Neural cell (in vitro differentiated cells): ENCODE measurements at regions not wholly inside any gene's neighbourhood (a gene's known extent, or its start where the extent isn't known, plus 50 kb on each side); places are given as distances from the start of the nearest gene placed in this dataset.

Experiments
- H2AFZ ChIP-seq: fragments of 200-600, 300-800 bp; sonication (generic), shearing (Covaris generic); 2 replicates; pipeline ENCODE4 v1.6.0; 2014; ENCODE audit warnings: low read depth, mild to moderate bottlenecking, antibody characterized with exemption, low read length, moderate library complexity
- H3F3A ChIP-seq: fragments of 200-600 bp; shearing (Covaris generic); 2 replicates; pipeline ENCODE4 v1.6.1; 2016; ENCODE audit warnings: mild to moderate bottlenecking, moderate library complexity, mixed read lengths, antibody characterized with exemption, low read length; ENCODE audit not compliant: insufficient read depth, poor library complexity, severe bottlenecking
- H3K27ac ChIP-seq: fragments of 200-600, 300-800 bp; sonication (generic), shearing (Covaris generic); 2 replicates; pipeline ENCODE4 v1.5.1; 2014; ENCODE audit warnings: mild to moderate bottlenecking, low read length, moderate library complexity
- H3K27me3 ChIP-seq: fragments of 300-800, 200-600 bp; sonication (generic), shearing (Covaris generic); 2 replicates; pipeline ENCODE4 v1.6.0; 2014; ENCODE audit warnings: mild to moderate bottlenecking, low read depth, low read length, moderate library complexity; ENCODE audit not compliant: insufficient read depth
- H3K36me3 ChIP-seq: fragments of 300-800, 200-600 bp; sonication (generic), shearing (Covaris generic); 2 replicates; pipeline ENCODE4 v1.5.1; 2014; ENCODE audit warnings: mild to moderate bottlenecking, antibody characterized with exemption, low read length, moderate library complexity; ENCODE audit not compliant: insufficient read depth
- H3K4me2 ChIP-seq: fragments of 300-800, 200-600 bp; sonication (generic), shearing (Covaris generic); 2 replicates; pipeline ENCODE4 v1.6.0; 2014; ENCODE audit warnings: mild to moderate bottlenecking, low read length
- H3K4me3 ChIP-seq: fragments of 300-800, 200-600 bp; sonication (generic), shearing (Covaris generic); 2 replicates; pipeline ENCODE4 v1.5.1; 2014; ENCODE audit warnings: mild to moderate bottlenecking, low read length, moderate library complexity
- H3K79me2 ChIP-seq: fragments of 200-600 bp; shearing (Covaris generic); replicated peaks from 2 replicates; pipeline ENCODE4 v1.6.0; 2014; ENCODE audit warnings: mild to moderate bottlenecking, low read length, moderate library complexity; ENCODE audit not compliant: insufficient read depth
- H3K9ac ChIP-seq: fragments of 300-800, 200-600 bp; sonication (generic), shearing (Covaris generic); 2 replicates; pipeline ENCODE4 v1.6.1; 2016; ENCODE audit warnings: mild to moderate bottlenecking, low read length, mixed read lengths
- H3K9me2 ChIP-seq: fragments of 200-600 bp; shearing (Covaris generic); 2 replicates; pipeline ENCODE4 v1.6.1; 2016; ENCODE audit warnings: mild to moderate bottlenecking, low read length, mixed read lengths; ENCODE audit not compliant: insufficient read depth
- H3K9me3 ChIP-seq: fragments of 200-600, 300-800 bp; sonication (generic), shearing (Covaris generic); 2 replicates; pipeline ENCODE4 v1.6.1; 2016; ENCODE audit warnings: mild to moderate bottlenecking, mixed run types, low read length, moderate library complexity, mixed read lengths
- H4K20me1 ChIP-seq: fragments of 200-600 bp; shearing (Covaris generic); 2 replicates; pipeline ENCODE4 v1.6.1; 2016; ENCODE audit warnings: mild to moderate bottlenecking, mixed run types; ENCODE audit not compliant: insufficient read depth
- CTCF ChIP-seq: fragments of 450-650 bp; IDR thresholded peaks from 2 replicates; pipeline ENCODE4 v1.5.1; 2014; ENCODE audit warnings: antibody characterized with exemption, mild to moderate bottlenecking, moderate library complexity; ENCODE audit not compliant: poor library complexity, severe bottlenecking
- EP300 ChIP-seq: fragments of 450-650 bp; conservative IDR thresholded peaks from 2 replicates; pipeline ENCODE4 v1.6.1; 2014; ENCODE audit warnings: antibody characterized with exemption, mild to moderate bottlenecking, moderate library complexity; ENCODE audit not compliant: poor library complexity, severe bottlenecking
- EZH2 ChIP-seq: fragments of 200-600, 300-800 bp; shearing (Covaris generic), sonication (generic); IDR thresholded peaks from 2 replicates; pipeline ENCODE4 v1.6.1; 2014; ENCODE audit warnings: antibody characterized with exemption, low read length, borderline replicate concordance, mild to moderate bottlenecking; ENCODE audit not compliant: insufficient read depth, poor library complexity, severe bottlenecking
- MXI1 ChIP-seq: fragments of 450-650 bp; conservative IDR thresholded peaks from 2 replicates; pipeline ENCODE4 v1.6.1; 2014; ENCODE audit warnings: antibody characterized with exemption, mild to moderate bottlenecking; ENCODE audit not compliant: poor library complexity, severe bottlenecking
- POLR2AphosphoS5 ChIP-seq: IDR thresholded peaks from 2 replicates; pipeline ENCODE4 v1.6.1; 2012
- RAD21 ChIP-seq: fragments of 450-650 bp; conservative IDR thresholded peaks from 2 replicates; pipeline ENCODE4 v1.6.1; 2014; ENCODE audit warnings: antibody characterized with exemption, mild to moderate bottlenecking, moderate library complexity
- REST ChIP-seq: IDR thresholded peaks from 2 replicates; pipeline ENCODE4 v1.6.1; 2012; ENCODE audit warnings: borderline replicate concordance
- SMC3 ChIP-seq: fragments of 450-650 bp; conservative IDR thresholded peaks from 2 replicates; pipeline ENCODE4 v1.6.1; 2014; ENCODE audit warnings: antibody characterized with exemption, mild to moderate bottlenecking, moderate library complexity; ENCODE audit not compliant: poor library complexity
- TAF1 ChIP-seq: IDR thresholded peaks from 2 replicates; pipeline ENCODE4 v1.6.1; 2012; ENCODE audit warnings: low read depth

- TF ChIP-seq EZH2 (no peak), MXI1 (no peak), SMC3 (no peak), RAD21 (no peak), EP300 (no peak), CTCF (no peak), REST (no peak), POLR2AphosphoS5 (no peak), TAF1 (no peak)
- no peak overlapping the region for H3K27ac ChIP-seq
These were observed 896.7 kb upstream of the ZEB2 start for GRCh38 chr2:145416640-145417039.

GRCh38 chr2:145415151-145415550 lies 895.2 kb upstream of the ZEB2 start:
- H3K9ac ChIP-seq = no peak overlapping the region
- TF ChIP-seq CTCF (no peak), MXI1 (no peak), POLR2AphosphoS5 (no peak), EZH2 (no peak), SMC3 (no peak), RAD21 (no peak), REST (no peak), TAF1 (no peak), EP300 (no peak)
- H3K4me3 ChIP-seq = no peak overlapping the region
- H3K27me3 ChIP-seq = no peaks in the 10 kb centered on the region
- H3K9me3 ChIP-seq = no peaks in the 10 kb centered on the region
- H2AFZ ChIP-seq = no peak overlapping the region
- no peak overlapping the region for H3K27ac ChIP-seq
- H4K20me1 ChIP-seq = no peaks in the 10 kb centered on the region
- H3K36me3 ChIP-seq = no peaks in the 10 kb centered on the region
- H3K4me2 ChIP-seq = no peak overlapping the region
- no peaks in the 10 kb centered on the region for H3F3A ChIP-seq
- H3K79me2 ChIP-seq = no peaks in the 10 kb centered on the region
- H3K9me2 ChIP-seq = no peaks in the 10 kb centered on the region

More at GRCh38 chr2:145416640-145417039, 896.7 kb upstream of the ZEB2 start:
- H3K4me3 ChIP-seq = no peak overlapping the region
- no peak overlapping the region for H3K4me2 ChIP-seq
- H4K20me1 ChIP-seq = no peaks in the 10 kb centered on the region
- no peaks in the 10 kb centered on the region for H3K36me3 ChIP-seq
- no peak overlapping the region for H2AFZ ChIP-seq
- peaks cover 3% of the 10 kb centered on the region for H3K9me3 ChIP-seq
- H3K79me2 ChIP-seq = no peaks in the 10 kb centered on the region
- no peak overlapping the region for H3K9ac ChIP-seq
- H3K9me2 ChIP-seq = no peaks in the 10 kb centered on the region
- no peaks in the 10 kb centered on the region for H3F3A ChIP-seq
- H3K27me3 ChIP-seq = no peaks in the 10 kb centered on the region
